ENCODE measurements at regions not wholly inside any gene's neighbourhood (a gene's known extent, or its start where the extent isn't known, plus 50 kb on each side); places are given as distances from the start of the nearest gene placed in this dataset.
"Not testable (repeated sequence)": the region's sequence is repeated elsewhere in the genome, so short reads cannot be mapped to it uniquely, and the experiment has no call there.

DNA sequence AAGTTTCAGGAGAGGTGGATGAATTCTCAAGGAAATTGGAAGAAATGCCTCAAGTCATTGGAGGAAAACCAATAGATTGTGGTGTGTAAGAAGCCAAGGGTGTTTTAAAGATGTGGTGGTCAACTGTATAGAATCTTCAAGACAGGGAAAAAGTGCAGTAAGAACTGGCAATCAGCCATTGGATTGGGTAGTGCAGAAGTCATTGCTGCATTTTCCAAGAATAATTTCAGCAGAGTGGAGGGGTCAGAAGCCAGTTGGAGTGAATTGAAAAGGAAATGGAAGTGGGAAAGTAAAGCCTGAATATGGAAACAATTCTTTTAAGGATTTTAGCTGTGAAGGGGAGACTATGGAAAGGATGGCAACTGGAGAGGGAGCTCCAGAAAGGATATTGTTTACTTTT lies 128.2 kb upstream of the TMEM170B start:
- no peak for DNase-seq (ENCODE audit: low read depth in 2 of 2)

GRCh38 chr6:11407414-11407813 lies 130.1 kb upstream of the TMEM170B start:
- no peak for DNase-seq (ENCODE audit: low read depth in 2 of 2)

- no peak for DNase-seq (ENCODE audit: low read depth in 2 of 2)
Observed at GRCh38 chr6:11404838-11405237, 132.7 kb upstream of the TMEM170B start.

GRCh38 chr6:11404081-11404480 lies 133.5 kb upstream of the TMEM170B start:
- no peak for DNase-seq (ENCODE audit: low read depth in 2 of 2)

DNA sequence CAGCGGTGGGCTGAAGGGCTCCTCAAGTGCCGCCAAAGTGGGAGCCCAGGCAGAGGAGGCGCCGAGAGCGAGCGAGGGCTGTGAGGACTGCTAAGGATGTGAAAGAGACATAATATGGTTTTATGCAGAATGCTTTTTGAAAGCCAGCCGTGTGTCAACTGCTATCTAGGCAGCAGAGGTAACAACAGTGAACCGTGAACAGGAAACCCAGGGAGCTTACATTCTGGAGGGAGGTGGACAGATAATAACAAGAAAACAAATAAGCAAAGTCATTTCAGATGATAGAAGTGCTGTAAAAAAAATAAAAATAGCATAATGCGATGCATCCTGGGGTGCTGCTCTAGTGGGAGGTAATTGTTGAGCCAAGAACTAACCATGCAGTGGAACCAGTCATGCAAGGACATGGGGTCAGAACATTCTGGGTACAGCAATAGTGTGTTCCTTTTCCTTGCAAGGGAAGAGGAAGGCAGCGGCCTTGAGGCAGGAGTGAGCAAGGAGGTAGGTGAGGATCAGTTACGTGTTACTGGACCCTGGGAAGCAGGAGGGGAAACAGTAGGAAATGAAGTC lies 134.4 kb upstream of the TMEM170B start:
- no peak for DNase-seq (ENCODE audit: low read depth in 2 of 2)

GRCh38 chr6:11402581-11402980 lies 135.0 kb upstream of the TMEM170B start:
- not testable (repeated sequence) for DNase-seq (ENCODE audit: low read depth in 2 of 2)

- DNase-seq (ENCODE audit: low read depth in 2 of 2): not testable (repeated sequence)
Observed at GRCh38 chr6:11401954-11402353, 135.6 kb upstream of the TMEM170B start.

- DNase-seq (ENCODE audit: low read depth in 2 of 2): no peak
Observed at GRCh38 chr6:11398451-11399326, 138.9 kb upstream of the TMEM170B start.

DNA sequence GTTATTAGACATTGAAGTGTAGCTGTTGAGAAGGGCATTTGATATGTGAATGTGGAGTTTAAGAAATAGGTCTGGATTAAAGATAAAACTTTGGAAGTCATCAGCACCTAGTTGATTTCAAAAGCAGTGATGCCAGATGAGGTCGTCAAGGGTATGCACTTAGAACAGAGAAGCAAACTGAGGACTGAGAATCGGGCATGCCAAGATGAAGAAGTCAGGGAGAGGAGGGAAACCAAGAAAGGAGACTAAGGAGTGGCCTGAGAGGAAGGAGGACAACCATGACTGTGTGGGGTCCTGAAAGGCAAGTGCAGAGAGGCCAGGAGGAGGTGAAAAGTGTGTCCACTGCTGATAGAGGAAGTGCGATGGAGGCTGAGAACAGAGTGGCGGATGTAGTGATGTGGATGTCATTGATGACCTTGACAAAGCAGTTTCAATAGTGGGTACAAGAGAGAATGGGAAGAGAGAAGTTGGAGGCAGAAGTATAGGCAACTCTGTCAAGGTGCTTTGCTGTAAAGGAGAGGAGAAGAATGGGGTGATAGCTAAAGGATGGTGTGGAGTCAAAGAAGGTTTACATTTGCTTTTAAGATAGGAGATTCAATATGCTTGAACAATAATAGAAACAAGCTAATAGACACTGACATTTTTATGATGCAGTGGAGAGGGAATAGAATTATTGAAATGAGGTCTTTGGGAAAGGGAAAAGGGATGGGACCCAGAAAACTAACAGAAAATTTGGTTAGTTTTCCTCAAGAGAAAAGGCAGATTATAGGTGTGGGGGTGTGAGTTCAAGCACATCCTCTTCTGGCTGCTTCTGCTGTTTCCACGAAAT lies 139.7 kb upstream of the TMEM170B start:
- DNase-seq (ENCODE audit: low read depth in 2 of 2): no peak

- no peak for DNase-seq (ENCODE audit: low read depth in 2 of 2)
Observed at GRCh38 chr6:11396860-11397259, 140.7 kb upstream of the TMEM170B start.

GRCh38 chr6:11393713-11394627 lies 143.6 kb upstream of the TMEM170B start:
- no peak for DNase-seq (ENCODE audit: low read depth in 2 of 2)

- DNase-seq (ENCODE audit: low read depth in 2 of 2): no peak
Observed at GRCh38 chr6:11392778-11393507, 144.6 kb upstream of the TMEM170B start.

DNA sequence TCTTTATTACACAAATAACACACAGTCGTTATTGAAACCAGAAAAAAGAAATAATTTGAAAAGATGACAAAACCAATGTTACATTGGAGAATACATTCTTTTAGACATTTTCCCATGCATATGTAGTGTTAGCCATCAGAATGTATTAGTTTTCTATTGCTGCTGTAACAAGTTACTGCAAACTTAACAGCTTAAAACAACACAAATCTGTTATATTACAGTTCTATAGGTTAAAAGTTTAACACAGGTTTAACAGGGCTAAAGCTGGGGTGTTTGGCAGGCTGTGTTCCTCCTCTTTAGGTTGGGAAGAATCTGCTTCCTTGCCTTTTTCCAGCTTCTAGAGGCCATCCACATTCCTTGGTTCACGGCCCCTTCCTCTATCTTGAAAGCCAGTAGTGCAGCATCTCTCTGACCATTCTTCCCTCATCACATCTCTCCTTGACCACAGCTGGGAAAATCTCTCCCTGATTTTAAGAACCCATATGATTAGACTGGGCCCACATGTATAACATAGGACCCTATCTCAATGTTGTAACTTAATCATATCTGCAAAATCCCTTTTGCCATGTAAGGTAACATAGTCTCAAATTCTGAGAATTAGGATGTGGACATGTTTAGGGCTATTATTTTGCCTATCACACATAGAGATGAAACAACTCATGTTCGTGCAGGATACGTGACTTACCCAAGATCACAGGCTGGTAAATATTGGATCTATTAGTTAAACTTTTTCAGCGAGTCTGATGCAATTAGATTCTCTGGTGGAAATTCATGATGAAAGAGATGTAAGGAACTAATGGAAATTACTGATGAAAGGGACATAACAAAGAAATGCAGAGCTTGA lies 145.4 kb upstream of the TMEM170B start:
- no peak for DNase-seq (ENCODE audit: low read depth in 2 of 2)

DNA sequence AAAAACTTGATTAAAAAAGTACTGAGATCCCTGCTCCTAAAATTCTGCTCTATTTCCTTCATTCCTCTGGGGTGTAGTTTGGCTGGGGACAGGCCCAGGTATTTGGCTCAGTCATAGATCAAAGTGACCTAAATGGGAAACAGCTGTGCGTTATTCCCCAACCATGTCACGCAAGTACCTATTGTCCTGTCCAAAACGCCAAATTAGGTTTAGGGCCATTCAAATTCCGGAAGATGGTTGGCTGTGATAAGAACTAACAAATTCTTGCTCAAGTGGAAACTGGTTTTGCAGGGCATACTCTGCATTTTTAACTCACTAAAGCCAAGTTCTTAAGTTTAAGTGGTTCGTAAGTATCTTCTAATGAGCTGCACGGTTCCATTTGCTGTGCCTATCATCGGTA lies 147.6 kb upstream of the TMEM170B start:
- no peak for DNase-seq (ENCODE audit: low read depth in 2 of 2)

DNA sequence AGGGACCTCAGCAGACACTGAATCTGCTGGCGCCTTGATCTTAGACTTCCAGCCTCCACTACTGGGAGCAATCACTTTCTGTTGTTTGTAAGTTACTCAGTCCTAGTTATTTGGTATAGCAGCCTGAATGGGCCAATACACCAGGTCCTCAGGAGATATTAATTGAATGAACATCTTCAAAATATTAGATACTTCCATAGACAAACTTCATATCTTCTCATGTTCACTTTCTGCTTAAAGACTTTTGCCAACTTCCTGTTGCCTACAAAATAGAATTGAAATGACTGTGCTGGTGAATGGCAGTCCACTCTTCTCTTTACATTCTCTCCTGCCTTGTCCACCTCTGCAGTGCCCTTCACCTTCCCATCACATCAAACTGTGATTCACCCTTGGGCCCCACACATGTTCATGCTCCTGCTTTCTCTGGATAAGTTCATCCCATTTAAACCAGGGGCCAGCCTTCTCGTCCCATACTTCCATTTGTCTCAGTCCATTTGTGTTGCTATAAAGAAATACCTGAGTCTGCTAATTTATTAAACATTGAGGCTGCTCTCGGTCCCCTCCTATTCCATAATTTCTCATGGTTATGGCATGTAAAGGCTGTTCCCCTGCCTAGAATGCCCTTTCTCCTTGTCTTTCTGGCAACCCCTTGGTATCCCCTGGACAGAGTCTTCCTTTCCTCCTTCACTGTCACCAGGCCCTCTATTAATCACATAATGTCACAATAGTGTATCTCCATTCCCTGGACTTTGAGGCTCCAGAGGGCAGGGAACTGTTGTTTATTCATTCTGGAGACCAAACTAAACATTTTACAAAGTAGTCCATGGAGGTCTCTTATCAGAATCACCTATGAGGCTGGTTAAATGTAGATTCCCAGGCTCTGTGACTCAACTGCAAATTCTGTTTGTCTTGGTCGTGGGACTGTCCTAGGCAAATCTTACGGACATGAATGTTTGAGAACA lies 148.3 kb upstream of the TMEM170B start:
- DNase-seq (ENCODE audit: low read depth in 2 of 2): no peak

DNA sequence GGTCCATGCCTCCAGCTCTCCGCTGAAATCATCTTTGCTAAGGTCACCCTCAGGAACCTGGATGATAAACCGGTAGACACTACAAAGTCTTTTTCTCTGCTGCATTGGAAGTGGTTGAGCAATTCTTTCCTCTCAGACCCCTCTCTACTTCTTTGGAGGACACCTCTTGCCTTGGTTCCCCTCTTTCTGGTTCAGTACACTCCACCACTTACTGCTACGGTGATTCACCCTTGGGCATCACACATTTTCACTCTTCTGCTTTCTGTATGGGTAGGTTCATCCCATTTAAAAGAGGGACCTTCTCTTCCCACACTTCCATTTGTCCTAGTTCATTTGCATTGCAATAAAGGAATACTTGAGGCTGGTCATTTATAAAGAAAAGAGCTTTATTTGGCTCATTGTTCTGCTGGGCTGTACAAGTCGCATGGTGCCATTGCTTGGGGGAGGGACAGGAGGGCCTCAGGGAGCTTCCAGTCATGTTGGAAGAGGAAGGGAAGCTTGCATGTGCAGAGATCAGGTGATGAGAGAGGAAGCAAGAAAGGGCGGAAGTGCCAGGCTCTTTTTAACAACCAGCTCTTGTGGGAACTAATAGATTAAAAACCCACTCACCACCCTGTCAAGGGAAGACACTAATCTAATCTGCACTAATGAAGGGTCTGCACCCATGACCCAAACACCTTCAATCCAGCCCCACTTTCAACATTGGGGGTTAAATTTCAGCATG lies 149.7 kb upstream of the TMEM170B start:
- no peak for DNase-seq (ENCODE audit: low read depth in 2 of 2)

DNA sequence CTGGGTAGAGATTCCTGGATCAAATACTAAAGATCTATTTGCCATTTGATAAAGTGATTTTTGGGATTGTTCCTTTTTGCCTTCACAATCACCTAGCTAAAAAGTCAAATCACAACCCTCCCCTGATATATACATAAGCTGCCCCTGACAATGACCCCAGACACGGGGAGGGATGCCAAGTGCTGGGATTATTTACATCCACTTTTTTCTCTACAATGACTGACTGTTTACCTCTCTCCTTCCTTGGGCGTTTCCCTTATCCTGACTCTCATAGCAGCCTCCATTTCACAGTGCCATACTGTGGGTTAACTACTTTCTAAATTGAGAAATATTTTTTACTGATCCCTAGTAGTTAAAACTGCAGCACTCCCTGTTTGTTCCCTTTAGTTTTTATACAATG lies 150.8 kb upstream of the TMEM170B start:
- DNase-seq (ENCODE audit: low read depth in 2 of 2): no peak

GRCh38 chr6:11386323-11386722 lies 151.2 kb upstream of the TMEM170B start:
- no peak for DNase-seq (ENCODE audit: low read depth in 2 of 2)
